SK-N-DZ (cell line): ENCODE measurements at regions not wholly inside any gene's neighbourhood (a gene's known extent, or its start where the extent isn't known, plus 50 kb on each side); places are given as distances from the start of the nearest gene placed in this dataset.
"Not testable (repeated sequence)": the region's sequence is repeated elsewhere in the genome, so short reads cannot be mapped to it uniquely, and the experiment has no call there.

Experiments
- DNase-seq: peaks from one replicate; pipeline ENCODE4 v3.0.0-alpha.2; 2015; ENCODE audit warnings: low spot score

DNA sequence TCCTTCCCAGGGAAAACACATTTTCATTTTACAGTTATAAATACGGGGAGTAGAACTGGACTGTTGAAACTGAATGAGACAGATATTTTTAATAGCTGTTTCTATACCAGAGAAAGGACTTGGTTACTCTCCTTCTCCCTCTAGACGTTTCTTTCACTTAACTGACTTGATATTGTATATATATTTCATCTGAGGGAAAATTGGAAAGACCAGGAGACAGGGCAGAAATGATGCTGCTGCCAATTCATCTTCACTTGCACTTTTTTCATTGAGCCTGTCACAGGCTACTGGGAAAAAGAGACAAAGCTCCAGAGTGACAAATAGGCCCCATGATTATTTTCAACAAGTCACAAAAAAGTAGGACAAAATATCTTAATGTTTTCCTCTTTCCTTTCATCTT lies 636.0 kb upstream of the TPK1 start:
- no peak for DNase-seq

DNA sequence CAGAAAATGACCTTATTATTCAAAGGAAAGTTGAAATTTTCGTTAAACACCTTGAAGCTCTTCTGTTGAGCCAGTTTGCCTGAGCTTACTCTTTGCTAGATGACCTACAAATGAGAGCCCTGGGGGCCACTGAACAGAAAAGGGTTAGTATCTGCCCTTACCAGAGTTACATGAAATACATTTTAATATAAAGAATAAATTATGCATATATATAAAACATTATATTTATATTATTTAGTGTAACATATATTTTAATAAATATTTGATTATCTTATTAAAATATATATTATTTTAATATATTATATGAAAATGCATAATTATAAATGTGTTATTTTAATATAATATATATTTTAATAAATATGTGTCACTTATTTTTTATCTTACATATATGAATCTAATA lies 628.4 kb upstream of the TPK1 start:
- no peak for DNase-seq

GRCh38 chr7:145462463-145462862 lies 626.6 kb upstream of the TPK1 start:
- DNase-seq: no peak

- no peak for DNase-seq
Measured at GRCh38 chr7:145434811-145435210, 599.0 kb upstream of the TPK1 start.

DNA sequence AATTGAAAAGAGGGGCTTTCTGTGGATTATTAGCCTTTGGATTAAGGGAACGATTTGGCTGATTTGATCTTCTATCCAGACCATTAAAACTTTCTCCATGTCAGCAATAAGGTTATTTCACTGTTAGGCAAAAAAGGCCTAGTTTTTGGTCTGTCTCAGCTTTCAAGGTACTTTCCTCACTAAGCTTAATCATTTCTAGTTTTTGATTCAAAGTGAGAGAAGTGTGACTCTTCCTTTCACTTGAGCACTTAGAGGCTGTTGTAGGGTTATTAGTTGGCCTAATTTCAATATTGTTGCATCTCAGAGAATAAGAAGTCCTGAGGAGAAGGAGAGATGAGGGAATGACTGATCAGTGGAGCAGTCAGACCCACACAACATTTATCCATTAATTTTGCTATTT lies 596.0 kb upstream of the TPK1 start:
- no peak for DNase-seq

GRCh38 chr7:145418481-145418880 lies 582.6 kb upstream of the TPK1 start:
- not testable (repeated sequence) for DNase-seq

DNA sequence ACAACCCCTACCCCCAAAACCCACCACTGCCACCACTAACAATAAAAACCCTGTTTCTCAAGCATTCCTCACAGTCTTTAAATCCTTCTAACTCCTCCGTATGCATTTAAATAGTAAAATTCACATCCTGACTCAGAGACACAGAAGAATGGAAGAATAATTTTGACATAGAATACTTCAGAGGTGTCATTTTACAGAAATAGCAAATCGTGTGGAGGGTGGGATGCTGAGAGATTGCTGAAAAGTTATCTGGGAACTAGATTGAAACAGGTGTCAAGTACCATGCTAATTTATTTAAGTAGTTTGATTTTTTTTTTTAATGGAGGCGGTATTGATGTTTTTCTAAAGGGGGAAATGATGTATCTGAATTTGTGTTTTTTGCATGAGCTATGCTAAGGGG lies 575.2 kb upstream of the TPK1 start:
- no peak for DNase-seq

GRCh38 chr7:145398758-145399157 lies 562.9 kb upstream of the TPK1 start:
- DNase-seq: no peak

DNA sequence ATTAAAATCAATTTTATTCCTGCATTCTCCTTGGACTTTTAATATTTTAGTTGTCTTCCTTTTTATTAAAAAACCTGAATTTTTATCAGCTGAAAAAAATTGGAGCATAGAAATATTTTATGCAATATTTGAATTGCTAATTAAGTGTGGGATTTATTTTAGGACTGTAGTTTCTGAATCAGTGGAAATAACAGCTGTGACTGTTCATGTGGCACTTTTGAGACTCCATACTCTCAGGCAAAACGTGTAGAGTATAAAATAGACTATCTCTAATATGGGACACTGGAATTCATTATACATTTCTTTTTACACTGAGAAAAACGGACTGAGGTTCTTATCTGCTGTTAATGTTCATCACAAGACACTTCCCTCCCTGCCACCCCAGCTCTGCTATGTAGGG lies 558.3 kb upstream of the TPK1 start:
- DNase-seq: no peak

GRCh38 chr7:145382762-145383161 lies 546.9 kb upstream of the TPK1 start:
- no peak for DNase-seq

DNA sequence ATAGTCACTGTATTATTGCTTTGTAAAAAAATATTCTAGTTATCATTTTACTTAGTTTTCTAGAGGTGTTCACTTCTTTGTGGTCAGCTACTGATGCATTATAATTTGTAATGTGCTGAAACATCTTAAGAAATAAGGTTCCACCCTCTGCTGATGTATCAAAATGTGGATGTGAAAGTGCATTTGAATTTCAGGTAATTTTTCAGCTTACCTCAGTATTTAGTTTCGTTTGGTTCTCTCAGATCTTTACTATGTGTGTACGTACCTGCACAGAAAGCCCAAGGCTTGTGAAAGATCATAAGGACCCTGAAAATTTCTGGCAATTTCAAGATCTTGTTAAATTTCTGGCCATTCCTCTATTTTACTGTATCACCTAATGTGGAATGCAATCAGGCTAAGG lies 542.3 kb upstream of the TPK1 start:
- no peak for DNase-seq

GRCh38 chr7:145360511-145361100 lies 524.8 kb upstream of the TPK1 start:
- no peak for DNase-seq

- DNase-seq: no peak
Measured at GRCh38 chr7:145350334-145350733, 514.5 kb upstream of the TPK1 start.

- not testable (repeated sequence) for DNase-seq
Measured at GRCh38 chr7:145349452-145349851, 513.6 kb upstream of the TPK1 start.

DNA sequence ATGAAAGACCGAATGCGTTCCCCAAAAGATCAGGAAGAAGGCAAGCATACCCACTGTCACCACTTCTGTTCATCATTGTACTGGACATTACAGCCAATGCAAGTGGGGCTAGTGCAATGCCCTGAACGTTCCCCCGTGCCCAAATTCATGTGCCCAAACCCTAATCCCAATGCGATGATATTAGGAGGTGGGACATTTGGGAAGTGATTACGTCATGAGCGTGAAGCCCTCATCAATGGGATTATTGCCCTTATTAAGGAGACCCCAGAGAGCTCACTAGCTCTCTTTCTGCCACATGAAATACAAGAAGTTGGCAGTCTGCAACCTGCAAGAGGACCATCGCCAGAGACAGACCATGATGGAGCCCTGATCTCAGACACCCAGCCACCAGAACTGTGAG lies 511.4 kb upstream of the TPK1 start:
- no peak for DNase-seq

- DNase-seq: no peak
Measured at GRCh38 chr7:145339319-145339718, 503.5 kb upstream of the TPK1 start.

DNA sequence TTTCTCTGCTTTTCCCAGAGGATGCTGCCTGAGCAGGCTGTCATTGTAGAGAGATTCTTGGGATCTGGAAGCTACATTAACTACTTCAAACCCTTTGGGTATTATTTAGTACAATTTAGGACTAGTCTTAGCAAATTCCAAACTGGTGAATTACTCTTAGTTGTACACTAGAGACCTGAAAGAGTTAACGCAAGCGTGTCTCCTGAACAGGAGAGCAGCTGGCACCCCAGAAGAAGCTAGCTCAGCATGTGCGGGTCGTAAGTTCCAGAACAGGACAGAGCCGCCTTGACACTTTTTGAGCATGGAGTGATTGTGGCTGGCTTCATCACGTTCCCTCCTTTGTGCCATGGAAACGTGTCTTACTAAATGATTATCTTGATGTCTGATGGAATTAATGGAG lies 495.7 kb upstream of the TPK1 start:
- no peak for DNase-seq

- no peak for DNase-seq
Measured at GRCh38 chr7:145331076-145331475, 495.2 kb upstream of the TPK1 start.

GRCh38 chr7:145327646-145328045 lies 491.8 kb upstream of the TPK1 start:
- DNase-seq: no peak

GRCh38 chr7:145324081-145324480 lies 488.2 kb upstream of the TPK1 start:
- DNase-seq: no peak

- no peak for DNase-seq
Measured at GRCh38 chr7:145313551-145313950, 477.7 kb upstream of the TPK1 start.

DNA sequence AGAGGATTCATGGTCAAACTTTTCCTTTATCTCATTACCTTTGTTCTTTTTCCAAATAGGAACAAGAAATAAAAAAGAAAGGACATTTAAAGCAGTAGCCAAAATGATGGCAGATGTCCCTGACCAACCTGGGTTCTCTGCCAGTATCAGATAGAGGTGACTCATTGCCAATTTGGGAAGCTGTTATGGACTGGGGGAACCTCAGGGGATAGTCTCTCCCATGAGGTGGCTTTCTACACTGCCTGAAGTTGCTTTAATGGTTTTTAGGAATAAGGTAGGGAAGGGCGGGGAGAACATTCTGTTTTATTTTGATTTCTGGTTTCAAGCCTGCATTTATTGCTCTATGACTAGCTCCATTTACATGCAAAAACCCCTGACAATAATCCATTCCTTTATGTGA lies 457.9 kb upstream of the TPK1 start:
- DNase-seq: no peak

DNA sequence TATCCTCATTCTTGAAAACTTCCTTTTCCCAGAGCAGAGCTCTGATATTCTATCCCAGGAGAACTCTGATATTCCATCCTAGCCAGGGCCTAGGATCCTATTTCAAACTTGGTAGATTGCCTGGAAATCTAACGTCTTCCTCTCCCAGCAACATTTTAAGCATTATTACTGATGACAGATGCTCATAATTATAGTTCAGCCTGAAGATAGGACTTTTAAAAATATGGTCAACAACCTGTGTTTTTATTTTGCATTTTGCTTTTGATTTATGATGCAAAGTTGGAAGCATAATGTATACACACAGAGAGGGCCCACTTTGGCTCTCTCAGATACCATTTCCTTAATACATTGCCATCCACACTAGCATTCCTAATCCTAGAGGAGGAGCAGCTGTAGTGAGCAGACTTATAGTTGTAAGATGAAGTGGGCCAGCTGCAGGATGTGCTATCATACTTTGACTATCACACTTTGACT lies 457.4 kb upstream of the TPK1 start:
- no peak for DNase-seq

- no peak for DNase-seq
Measured at GRCh38 chr7:145289384-145289783, 453.5 kb upstream of the TPK1 start.
